ENCODE measurements at regions not wholly inside any gene's neighbourhood (a gene's known extent, or its start where the extent isn't known, plus 50 kb on each side); places are given as distances from the start of the nearest gene placed in this dataset.

DNA sequence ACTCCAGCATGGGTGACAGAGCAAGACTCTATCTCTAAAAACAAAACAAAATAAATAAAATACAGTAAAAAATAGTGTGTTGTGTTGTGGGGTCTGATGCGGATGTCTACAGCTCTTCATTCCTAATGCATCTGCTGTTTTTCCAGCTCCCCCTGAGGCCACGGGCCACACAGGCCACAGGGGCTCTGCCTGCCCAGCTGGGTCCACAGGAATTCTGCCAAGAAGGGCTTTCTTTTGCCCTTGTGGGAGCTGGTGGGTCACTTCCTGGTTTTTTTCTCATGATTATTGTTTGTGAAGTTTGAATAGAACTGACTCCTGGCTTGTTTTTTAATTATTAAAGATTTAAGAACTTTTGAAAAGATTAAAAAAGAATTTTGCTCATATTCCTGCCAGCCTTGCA is 67.4 kb upstream of the CLDN5 start:
- TF ChIP-seq, protein P1, sequence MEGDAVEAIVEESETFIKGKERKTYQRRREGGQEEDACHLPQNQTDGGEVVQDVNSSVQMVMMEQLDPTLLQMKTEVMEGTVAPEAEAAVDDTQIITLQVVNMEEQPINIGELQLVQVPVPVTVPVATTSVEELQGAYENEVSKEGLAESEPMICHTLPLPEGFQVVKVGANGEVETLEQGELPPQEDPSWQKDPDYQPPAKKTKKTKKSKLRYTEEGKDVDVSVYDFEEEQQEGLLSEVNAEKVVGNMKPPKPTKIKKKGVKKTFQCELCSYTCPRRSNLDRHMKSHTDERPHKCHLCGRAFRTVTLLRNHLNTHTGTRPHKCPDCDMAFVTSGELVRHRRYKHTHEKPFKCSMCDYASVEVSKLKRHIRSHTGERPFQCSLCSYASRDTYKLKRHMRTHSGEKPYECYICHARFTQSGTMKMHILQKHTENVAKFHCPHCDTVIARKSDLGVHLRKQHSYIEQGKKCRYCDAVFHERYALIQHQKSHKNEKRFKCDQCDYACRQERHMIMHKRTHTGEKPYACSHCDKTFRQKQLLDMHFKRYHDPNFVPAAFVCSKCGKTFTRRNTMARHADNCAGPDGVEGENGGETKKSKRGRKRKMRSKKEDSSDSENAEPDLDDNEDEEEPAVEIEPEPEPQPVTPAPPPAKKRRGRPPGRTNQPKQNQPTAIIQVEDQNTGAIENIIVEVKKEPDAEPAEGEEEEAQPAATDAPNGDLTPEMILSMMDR (conservative IDR thresholded peaks at IDR 0.05; ENCODE audit: low read depth, low read length): no peak
- TF ChIP-seq EZH2phosphoT487 (IDR thresholded peaks at IDR 0.05; ENCODE audit: borderline replicate concordance, low read length): no peak
